ENCODE measurements at regions not wholly inside any gene's neighbourhood (a gene's known extent, or its start where the extent isn't known, plus 50 kb on each side); places are given as distances from the start of the nearest gene placed in this dataset.

GRCh38 chr4:173913496-173913895 is 370.0 kb downstream of the FBXO8 start:
- Histone ChIP-seq H3K9me3 (no peaks in the 10 kb centered on the region), H3K36me3 (no peaks in the 10 kb centered on the region), H3K4me3 (no peak overlapping the region), H3K27me3 (no peaks in the 10 kb centered on the region), H3K27ac (no peak overlapping the region), H3K4me1 (no peaks in the 10 kb centered on the region)
- in situ Hi-C loops (cut with MboI; ENCODE audit: low sequenced_read_pairs in 4 of 4), result no loop called here
- ATAC-seq (no peak), DNase-seq (no peak)
- TF ChIP-seq CTCF (IDR thresholded peaks at IDR 0.05 in 4 of 5, conservative IDR thresholded peaks at IDR 0.05 in 1 of 5) (no peak), POLR2A (IDR thresholded peaks at IDR 0.05) (no peak)
- intact Hi-C loops (cut with DNase I; ENCODE audit: low total_unique reads), result no loop called here

DNA sequence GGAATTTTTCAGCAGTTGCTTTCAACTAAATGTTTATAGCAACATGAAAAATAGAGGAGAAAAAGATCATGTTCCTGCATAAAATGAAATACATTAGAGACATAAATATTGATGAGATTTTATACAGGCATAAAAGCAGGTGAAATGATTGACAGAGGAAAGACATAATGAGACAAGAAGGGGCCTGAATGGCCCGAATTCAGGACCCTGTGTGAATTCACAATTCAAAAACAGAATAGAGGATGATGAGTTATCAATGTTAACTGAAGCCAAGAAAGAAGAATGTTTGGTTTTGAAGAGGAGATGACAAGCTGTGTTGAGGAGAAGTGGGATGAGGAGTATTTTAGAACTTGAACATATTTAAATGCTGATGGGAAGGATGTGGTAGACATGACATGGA is 371.1 kb downstream of the FBXO8 start:
- DNase-seq (no peak), ATAC-seq (no peak)
- in situ Hi-C loops (cut with MboI; ENCODE audit: low sequenced_read_pairs in 4 of 4), result no loop called here
- Histone ChIP-seq H3K27ac (no peak overlapping the region), H3K27me3 (no peaks in the 10 kb centered on the region), H3K9me3 (no peaks in the 10 kb centered on the region), H3K4me1 (no peaks in the 10 kb centered on the region), H3K36me3 (no peaks in the 10 kb centered on the region), H3K4me3 (no peak overlapping the region)
- intact Hi-C loops (cut with DNase I; ENCODE audit: low total_unique reads), result no loop called here
- no peak for TF ChIP-seq POLR2A (IDR thresholded peaks at IDR 0.05)
- no peak for TF ChIP-seq CTCF (IDR thresholded peaks at IDR 0.05 in 4 of 5, conservative IDR thresholded peaks at IDR 0.05 in 1 of 5)

- TF ChIP-seq CTCF (IDR thresholded peaks at IDR 0.05 in 4 of 5, conservative IDR thresholded peaks at IDR 0.05 in 1 of 5) (no peak), POLR2A (IDR thresholded peaks at IDR 0.05) (no peak)
- ATAC-seq (no peak), DNase-seq (no peak)
- Histone ChIP-seq H3K27ac (no peak overlapping the region), H3K4me3 (no peak overlapping the region), H3K9me3 (no peaks in the 10 kb centered on the region), H3K4me1 (no peaks in the 10 kb centered on the region), H3K36me3 (no peaks in the 10 kb centered on the region), H3K27me3 (no peaks in the 10 kb centered on the region)
- in situ Hi-C loops (cut with MboI; ENCODE audit: low sequenced_read_pairs in 4 of 4) (no loop called here), intact Hi-C loops (cut with DNase I; ENCODE audit: low total_unique reads) (no loop called here)
These were observed 372.6 kb downstream of the FBXO8 start for GRCh38 chr4:173910891-173911290.

- H3K9me3 ChIP-seq, result no peaks in the 10 kb centered on the region
- no peak overlapping the region for H3K4me3 ChIP-seq
- H3K4me1 ChIP-seq, result no peaks in the 10 kb centered on the region
- H3K36me3 ChIP-seq, result no peaks in the 10 kb centered on the region
- intact Hi-C loops (cut with DNase I; ENCODE audit: low total_unique reads) (no loop called here), in situ Hi-C loops (cut with MboI; ENCODE audit: low sequenced_read_pairs in 4 of 4) (no loop called here)
- TF ChIP-seq POLR2A (IDR thresholded peaks at IDR 0.05), result no peak
- TF ChIP-seq CTCF (IDR thresholded peaks at IDR 0.05 in 4 of 5, conservative IDR thresholded peaks at IDR 0.05 in 1 of 5), result no peak
- ATAC-seq (no peak), DNase-seq (no peak)
- no peak overlapping the region for H3K27ac ChIP-seq
- H3K27me3 ChIP-seq, result no peaks in the 10 kb centered on the region
These were observed 374.2 kb downstream of the FBXO8 start for GRCh38 chr4:173909294-173909693.

GRCh38 chr4:173899813-173900212 is 369.8 kb upstream of the HAND2 start:
- ATAC-seq, result no peak
- Histone ChIP-seq H3K9me3 (no peaks in the 10 kb centered on the region), H3K4me1 (no peaks in the 10 kb centered on the region), H3K36me3 (no peaks in the 10 kb centered on the region), H3K27ac (no peak overlapping the region), H3K27me3 (no peaks in the 10 kb centered on the region), H3K4me3 (no peak overlapping the region)
- in situ Hi-C loops (cut with MboI; ENCODE audit: low sequenced_read_pairs in 4 of 4) (no loop called here), intact Hi-C loops (cut with DNase I; ENCODE audit: low total_unique reads) (no loop called here)
- no peak for DNase-seq
- no peak for TF ChIP-seq POLR2A (IDR thresholded peaks at IDR 0.05)
- no peak for TF ChIP-seq CTCF (IDR thresholded peaks at IDR 0.05 in 4 of 5, conservative IDR thresholded peaks at IDR 0.05 in 1 of 5)
